HEK293 (cell line): ENCODE measurements at regions not wholly inside any gene's neighbourhood (a gene's known extent, or its start where the extent isn't known, plus 50 kb on each side); places are given as distances from the start of the nearest gene placed in this dataset.

ENCODE experiments used
- CTCF ChIA-PET: fragments of 350-600 bp; formaldehyde crosslinking; extraction: SDS; loops from one replicate; lab custom pipeline; 2021; ENCODE audit warnings: antibody characterized with exemption; lab: Yijun Ruan, JAX
- POLR2A ChIA-PET: fragments of 300-600 bp; formaldehyde crosslinking; extraction: SDS; loops from one replicate; lab custom pipeline; 2020; ENCODE audit warnings: antibody characterized with exemption, inconsistent platforms; lab: Yijun Ruan, JAX
- H3K27ac ChIP-seq: fragments of 200-500 bp; sonication (Bioruptor generic); 2 replicates; pipeline ENCODE4 v1.5.1; 2014; ENCODE audit warnings: low read depth, low read length, control low read depth, inconsistent platforms; ENCODE audit errors: extremely low read depth
- H3K36me3 ChIP-seq, 2 experiments: fragments of 200-500 bp in 1 of 2; sonication (Bioruptor generic) in 1 of 2; 1 replicate in 1 of 2; 2 replicates in 1 of 2; pipeline ENCODE4 v1.5.1; 2014 to 2017; ENCODE audit warnings: inconsistent platforms in 2 of 2, low read length in 2 of 2; ENCODE audit not compliant: control insufficient read depth in 2 of 2, insufficient read depth in 1 of 2
- H3K4me1 ChIP-seq: fragments of 200-500 bp; sonication (Bioruptor generic); 2 replicates; pipeline ENCODE4 v1.5.1; 2014; ENCODE audit warnings: mild to moderate bottlenecking, low read length, inconsistent platforms; ENCODE audit not compliant: control insufficient read depth, insufficient read depth
- H3K4me3 ChIP-seq: 2 replicates; pipeline ENCODE4 v1.5.1; 2011; ENCODE audit warnings: low read depth, mild to moderate bottlenecking, control low read depth, low read length, moderate library complexity
- H3K9me3 ChIP-seq: fragments of 200-500 bp; sonication (Bioruptor generic); 2 replicates; pipeline ENCODE4 v1.5.1; 2014; ENCODE audit warnings: low read depth, low read length, inconsistent platforms; ENCODE audit not compliant: control insufficient read depth, insufficient read depth
- BCL11B ChIP-seq: fragments of 450-650 bp; formaldehyde crosslinking; IDR thresholded peaks from 2 replicates; pipeline ENCODE4 v1.5.1; 2016; ENCODE audit warnings: low read depth, missing biosample characterization, missing genetic modification characterization
- GFI1B ChIP-seq: fragments of 450-650 bp; formaldehyde crosslinking; IDR thresholded peaks from 2 replicates; pipeline ENCODE4 v1.5.1; 2016; ENCODE audit warnings: missing biosample characterization, missing genetic modification characterization
- GLIS1 ChIP-seq: fragments of 450-650 bp; formaldehyde crosslinking; IDR thresholded peaks from 2 replicates; pipeline ENCODE4 v1.5.1; 2016; ENCODE audit warnings: missing biosample characterization, missing genetic modification characterization
- KLF10 ChIP-seq: fragments of 450-650 bp; IDR thresholded peaks from 2 replicates; pipeline ENCODE4 v1.5.1; 2018; ENCODE audit warnings: missing biosample characterization, mild to moderate bottlenecking, missing genetic modification characterization
- KLF16 ChIP-seq: fragments of 450-650 bp; formaldehyde crosslinking; IDR thresholded peaks from 2 replicates; pipeline ENCODE4 v1.5.1; 2017; ENCODE audit warnings: missing biosample characterization, missing genetic modification characterization
- KLF7 ChIP-seq: fragments of 450-650 bp; formaldehyde crosslinking; IDR thresholded peaks from 2 replicates; pipeline ENCODE4 v1.5.1; 2016; ENCODE audit warnings: missing biosample characterization, missing genetic modification characterization, borderline replicate concordance
- MYNN ChIP-seq: fragments of 450-650 bp; formaldehyde crosslinking; IDR thresholded peaks from 2 replicates; pipeline ENCODE4 v1.5.1; 2016; ENCODE audit warnings: missing biosample characterization, missing genetic modification characterization, borderline replicate concordance
- PRDM10 ChIP-seq: fragments of 450-650 bp; formaldehyde crosslinking; IDR thresholded peaks from 2 replicates; pipeline ENCODE4 v1.5.1; 2016; ENCODE audit warnings: missing biosample characterization, missing genetic modification characterization
- RBAK ChIP-seq: fragments of 450-650 bp; formaldehyde crosslinking; IDR thresholded peaks from 2 replicates; pipeline ENCODE4 v1.5.1; 2016; ENCODE audit warnings: missing biosample characterization, missing genetic modification characterization
- SCRT1 ChIP-seq: fragments of 450-650 bp; formaldehyde crosslinking; IDR thresholded peaks from 2 replicates; pipeline ENCODE4 v1.5.1; 2016; ENCODE audit warnings: missing biosample characterization, missing genetic modification characterization, borderline replicate concordance
- YY2 ChIP-seq: fragments of 450-650 bp; formaldehyde crosslinking; IDR thresholded peaks from 2 replicates; pipeline ENCODE4 v1.5.1; 2016; ENCODE audit warnings: missing biosample characterization, missing genetic modification characterization
- ZBTB6 ChIP-seq: fragments of 450-650 bp; formaldehyde crosslinking; IDR thresholded peaks from 2 replicates; pipeline ENCODE4 v1.5.1; 2017; ENCODE audit warnings: missing biosample characterization, missing genetic modification characterization
- ZFHX2 ChIP-seq: fragments of 450-650 bp; formaldehyde crosslinking; conservative IDR thresholded peaks from 2 replicates; pipeline ENCODE4 v1.5.1; 2016; ENCODE audit warnings: missing biosample characterization, missing genetic modification characterization
- ZNF10 ChIP-seq: fragments of 450-650 bp; formaldehyde crosslinking; IDR thresholded peaks from 2 replicates; pipeline ENCODE4 v1.5.1; 2017; ENCODE audit warnings: missing biosample characterization, missing genetic modification characterization
- ZNF114 ChIP-seq: fragments of 450-650 bp; formaldehyde crosslinking; IDR thresholded peaks from 2 replicates; pipeline ENCODE4 v1.5.0; 2017; ENCODE audit warnings: missing biosample characterization, missing genetic modification characterization
- ZNF133 ChIP-seq: fragments of 450-650 bp; formaldehyde crosslinking; IDR thresholded peaks from 2 replicates; pipeline ENCODE4 v1.5.1; 2016; ENCODE audit warnings: missing biosample characterization, missing genetic modification characterization
- ZNF184 ChIP-seq: fragments of 450-650 bp; IDR thresholded peaks from 2 replicates; pipeline ENCODE4 v1.5.1; 2018; ENCODE audit warnings: missing biosample characterization, mild to moderate bottlenecking, missing genetic modification characterization
- ZNF23 ChIP-seq: fragments of 450-650 bp; formaldehyde crosslinking; IDR thresholded peaks from 2 replicates; pipeline ENCODE4 v1.5.1; 2016; ENCODE audit warnings: missing biosample characterization, missing genetic modification characterization, borderline replicate concordance
- ZNF239 ChIP-seq: fragments of 450-650 bp; formaldehyde crosslinking; IDR thresholded peaks from 2 replicates; pipeline ENCODE4 v1.5.1; 2016; ENCODE audit warnings: missing biosample characterization, missing genetic modification characterization
- ZNF24 ChIP-seq: fragments of 450-650 bp; formaldehyde crosslinking; IDR thresholded peaks from 2 replicates; pipeline ENCODE4 v1.5.1; 2016; ENCODE audit warnings: missing biosample characterization, missing genetic modification characterization
- ZNF350 ChIP-seq: fragments of 450-650 bp; formaldehyde crosslinking; IDR thresholded peaks from 2 replicates; pipeline ENCODE4 v1.5.0; 2017; ENCODE audit warnings: missing biosample characterization, mild to moderate bottlenecking, missing genetic modification characterization
- ZNF362 ChIP-seq: fragments of 450-650 bp; formaldehyde crosslinking; IDR thresholded peaks from 2 replicates; pipeline ENCODE4 v1.5.1; 2016; ENCODE audit warnings: missing biosample characterization, missing genetic modification characterization
- ZNF423 ChIP-seq: fragments of 450-650 bp; formaldehyde crosslinking; IDR thresholded peaks from 2 replicates; pipeline ENCODE4 v1.5.1; 2016; ENCODE audit warnings: missing biosample characterization, missing genetic modification characterization
- ZNF488 ChIP-seq: fragments of 450-650 bp; formaldehyde crosslinking; IDR thresholded peaks from 2 replicates; pipeline ENCODE4 v1.5.1; 2016; ENCODE audit warnings: missing biosample characterization, missing genetic modification characterization
- ZNF560 ChIP-seq: fragments of 450-650 bp; formaldehyde crosslinking; IDR thresholded peaks from 2 replicates; pipeline ENCODE4 v1.5.1; 2017; ENCODE audit warnings: missing biosample characterization, missing genetic modification characterization, borderline replicate concordance
- ZNF571 ChIP-seq: fragments of 450-650 bp; formaldehyde crosslinking; IDR thresholded peaks from 2 replicates; pipeline ENCODE4 v1.5.0; 2017; ENCODE audit warnings: missing biosample characterization, missing genetic modification characterization
- ZNF585B ChIP-seq: fragments of 450-650 bp; formaldehyde crosslinking; IDR thresholded peaks from 2 replicates; pipeline ENCODE4 v1.5.1; 2016; ENCODE audit warnings: missing biosample characterization, missing genetic modification characterization
- ZNF791 ChIP-seq: fragments of 450-650 bp; formaldehyde crosslinking; IDR thresholded peaks from 2 replicates; pipeline ENCODE4 v1.5.1; 2016; ENCODE audit warnings: missing biosample characterization, missing genetic modification characterization
- ZXDB ChIP-seq: fragments of 450-650 bp; formaldehyde crosslinking; IDR thresholded peaks from 2 replicates; pipeline ENCODE4 v1.5.1; 2016; ENCODE audit warnings: missing biosample characterization, missing genetic modification characterization
- TF ChIP-seq, protein P1 (sequence below): fragments of 450-650 bp; formaldehyde crosslinking; IDR thresholded peaks from 2 replicates; pipeline ENCODE4 v1.5.1; 2016; ENCODE audit warnings: missing biosample characterization, missing genetic modification characterization

DNA sequence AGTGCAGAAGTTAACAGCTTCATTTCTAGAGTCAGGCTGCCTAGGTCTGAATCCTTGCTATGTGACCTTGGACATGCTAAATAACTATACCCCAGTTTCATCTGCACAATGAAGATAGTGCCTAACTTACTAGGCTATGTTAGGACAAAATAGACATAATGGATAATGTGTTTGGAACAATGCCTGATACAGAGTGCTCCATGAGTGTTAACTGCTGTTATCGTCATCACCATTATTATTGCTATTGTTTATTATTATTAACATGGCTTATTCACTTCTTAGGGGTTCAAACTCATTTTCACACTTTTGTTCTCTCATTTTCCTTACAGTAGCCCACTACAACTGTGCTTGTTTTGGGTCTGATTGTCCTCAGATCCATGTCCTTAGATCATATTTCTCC, 467.7 kb downstream of the SH2D1A start:
- H3K4me1 ChIP-seq: no peaks in the 10 kb centered on the region
- 0 out of 2 replicates have a peak, but pooled peaks cover 2% of the 10 kb centered on the region for H3K9me3 ChIP-seq
- CTCF ChIA-PET: no interaction called here
- POLR2A ChIA-PET: no interaction called here
- no peak overlapping the region for H3K4me3 ChIP-seq
- no peaks in the 10 kb centered on the region for H3K36me3 ChIP-seq
- TF ChIP-seq ZNF350 (tag by site-specific recombination) (no peak), ZNF423 (tag by site-specific recombination) (no peak), ZBTB6 (no peak), ZFHX2 (tag by site-specific recombination) (no peak), ZNF184 (no peak), KLF7 (tag by site-specific recombination) (no peak), KLF10 (no peak), ZNF239 (tag by site-specific recombination) (no peak), ZNF114 (tag by site-specific recombination) (no peak), ZNF571 (tag by site-specific recombination) (no peak), ZNF23 (tag by site-specific recombination) (no peak), RBAK (tag by site-specific recombination) (no peak), YY2 (tag by site-specific recombination) (no peak), GLIS1 (no peak), ZXDB (tag by site-specific recombination) (no peak), ZNF560 (no peak), ZNF488 (no peak), KLF16 (tag by site-specific recombination) (no peak), ZNF585B (tag by site-specific recombination) (no peak)
- TF ChIP-seq, protein P1, sequence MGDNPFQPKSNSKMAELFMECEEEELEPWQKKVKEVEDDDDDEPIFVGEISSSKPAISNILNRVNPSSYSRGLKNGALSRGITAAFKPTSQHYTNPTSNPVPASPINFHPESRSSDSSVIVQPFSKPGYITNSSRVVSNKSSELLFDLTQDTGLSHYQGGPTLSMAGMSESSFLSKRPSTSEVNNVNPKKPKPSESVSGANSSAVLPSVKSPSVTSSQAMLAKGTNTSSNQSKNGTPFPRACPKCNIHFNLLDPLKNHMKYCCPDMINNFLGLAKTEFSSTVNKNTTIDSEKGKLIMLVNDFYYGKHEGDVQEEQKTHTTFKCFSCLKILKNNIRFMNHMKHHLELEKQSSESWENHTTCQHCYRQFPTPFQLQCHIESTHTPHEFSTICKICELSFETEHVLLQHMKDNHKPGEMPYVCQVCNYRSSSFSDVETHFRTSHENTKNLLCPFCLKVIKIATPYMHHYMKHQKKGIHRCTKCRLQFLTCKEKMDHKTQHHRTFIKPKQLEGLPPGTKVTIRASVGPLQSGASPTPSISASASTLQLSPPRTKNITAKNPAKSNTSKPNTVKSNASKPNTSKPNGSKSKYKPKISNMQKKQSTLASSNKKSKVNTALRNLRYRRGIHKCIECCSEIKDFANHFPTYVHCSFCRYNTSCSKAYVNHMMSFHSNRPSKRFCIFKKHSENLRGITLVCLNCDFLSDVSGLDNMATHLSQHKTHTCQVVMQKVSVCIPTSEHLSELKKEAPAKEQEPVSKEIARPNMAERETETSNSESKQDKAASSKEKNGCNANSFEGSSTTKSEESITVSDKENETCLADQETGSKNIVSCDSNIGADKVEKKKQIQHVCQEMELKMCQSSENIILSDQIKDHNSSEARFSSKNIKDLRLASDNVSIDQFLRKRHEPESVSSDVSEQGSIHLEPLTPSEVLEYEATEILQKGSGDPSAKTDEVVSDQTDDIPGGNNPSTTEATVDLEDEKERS (tag by site-specific recombination): no peak
- TF ChIP-seq, all 188 proteins: peak for 0
- no peak overlapping the region for H3K27ac ChIP-seq

DNA sequence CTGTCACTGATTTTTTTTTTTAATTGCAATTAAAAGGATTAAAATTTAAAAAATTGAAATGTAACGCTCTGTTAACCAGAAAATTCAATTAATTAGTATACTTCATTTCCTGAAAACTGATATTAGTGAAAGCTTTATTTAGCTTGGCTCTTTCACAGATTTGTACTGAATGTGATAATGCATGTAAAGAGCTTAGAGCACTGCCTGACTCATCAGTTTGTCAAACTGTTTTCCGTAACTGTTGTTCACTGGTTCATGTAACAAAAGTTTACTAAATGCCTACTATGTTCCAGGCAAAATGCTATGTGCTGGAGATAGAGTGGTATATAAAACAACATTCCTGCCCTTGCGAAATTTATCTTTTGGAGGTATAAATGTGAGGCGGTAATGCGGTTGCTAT, 471.7 kb downstream of the SH2D1A start:
- H3K27ac ChIP-seq: no peak overlapping the region
- ChIA-PET CTCF (no interaction called here), POLR2A (no interaction called here)
- TF ChIP-seq ZNF791 (tag by site-specific recombination) (no peak), PRDM10 (tag by site-specific recombination) (no peak), ZNF10 (no peak), ZNF24 (no peak), ZNF362 (no peak), SCRT1 (tag by site-specific recombination) (no peak), GLIS1 (no peak), ZNF133 (no peak), MYNN (tag by site-specific recombination) (no peak), BCL11B (no peak), GFI1B (tag by site-specific recombination) (no peak)

More for the DNA sequence above, 471.7 kb downstream of the SH2D1A start:
- no peaks in the 10 kb centered on the region for H3K9me3 ChIP-seq
- H3K4me1 ChIP-seq: no peaks in the 10 kb centered on the region
- no peaks in the 10 kb centered on the region for H3K36me3 ChIP-seq
- no peak overlapping the region for H3K4me3 ChIP-seq
